ENCODE measurements at regions not wholly inside any gene's neighbourhood (a gene's known extent, or its start where the extent isn't known, plus 50 kb on each side); places are given as distances from the start of the nearest gene placed in this dataset.

GRCh38 chr20:58069796-58070663, 158.4 kb downstream of the ANKRD60 start:
- 92 to 93% methylated on average over 16 of the region's 16 CpGs for WGBS, 2 experiments
- H3K27me3 ChIP-seq (ENCODE audit: control insufficient read depth, insufficient read depth, low read length, poor library complexity, severe bottlenecking) = no peaks in the 10 kb centered on the region
- H3K36me3 ChIP-seq (ENCODE audit: control insufficient read depth, insufficient read depth, low read length) = no peaks in the 10 kb centered on the region
- H3K4me1 ChIP-seq (ENCODE audit: control insufficient read depth, insufficient read depth, low read length) = no peaks in the 10 kb centered on the region
- no peaks in the 10 kb centered on the region for H3K9me3 ChIP-seq (ENCODE audit: control insufficient read depth, low read length)
- H3K4me3 ChIP-seq (ENCODE audit: insufficient read depth, low read depth, low read length) = no peak overlapping the region
- H3K27ac ChIP-seq (ENCODE audit: insufficient read depth, low read depth, low read length, poor library complexity, severe bottlenecking) = no peak overlapping the region

GRCh38 chr20:58069207-58069606, 159.2 kb downstream of the ANKRD60 start:
- Histone ChIP-seq H3K4me1 (ENCODE audit: control insufficient read depth, insufficient read depth, low read length) (no peaks in the 10 kb centered on the region), H3K9me3 (ENCODE audit: control insufficient read depth, low read length) (no peaks in the 10 kb centered on the region), H3K4me3 (ENCODE audit: insufficient read depth, low read depth, low read length) (no peak overlapping the region), H3K36me3 (ENCODE audit: control insufficient read depth, insufficient read depth, low read length) (no peaks in the 10 kb centered on the region), H3K27ac (ENCODE audit: insufficient read depth, low read depth, low read length, poor library complexity, severe bottlenecking) (no peak overlapping the region), H3K27me3 (ENCODE audit: control insufficient read depth, insufficient read depth, low read length, poor library complexity, severe bottlenecking) (no peaks in the 10 kb centered on the region)
- WGBS, 2 experiments = 93 to 95% methylated on average over 12 of the region's 12 CpGs

GRCh38 chr20:58065508-58066361, 162.7 kb downstream of the ANKRD60 start:
- Histone ChIP-seq H3K27ac (ENCODE audit: insufficient read depth, low read depth, low read length, poor library complexity, severe bottlenecking) (no peak overlapping the region), H3K4me3 (ENCODE audit: insufficient read depth, low read depth, low read length) (no peak overlapping the region), H3K36me3 (ENCODE audit: control insufficient read depth, insufficient read depth, low read length) (no peaks in the 10 kb centered on the region), H3K9me3 (ENCODE audit: control insufficient read depth, low read length) (no peaks in the 10 kb centered on the region), H3K4me1 (ENCODE audit: control insufficient read depth, insufficient read depth, low read length) (no peaks in the 10 kb centered on the region), H3K27me3 (ENCODE audit: control insufficient read depth, insufficient read depth, low read length, poor library complexity, severe bottlenecking) (no peaks in the 10 kb centered on the region)
- 68 to 70% methylated on average over 6 of the region's 6 CpGs for WGBS, 2 experiments

- WGBS, 2 experiments = 91 to 94% methylated on average over 5 of the region's 5 CpGs
- H3K4me3 ChIP-seq (ENCODE audit: insufficient read depth, low read depth, low read length) = no peak overlapping the region
- no peaks in the 10 kb centered on the region for H3K4me1 ChIP-seq (ENCODE audit: control insufficient read depth, insufficient read depth, low read length)
Observed at GRCh38 chr20:58064411-58065010, 163.9 kb downstream of the ANKRD60 start.

GRCh38 chr20:58059260-58059544, 169.3 kb downstream of the ANKRD60 start:
- WGBS, 2 experiments = 93 to 97% methylated on average over 1 of the region's 1 CpG
- H3K9me3 ChIP-seq (ENCODE audit: control insufficient read depth, low read length) = no peaks in the 10 kb centered on the region
- no peak overlapping the region for H3K27ac ChIP-seq (ENCODE audit: insufficient read depth, low read depth, low read length, poor library complexity, severe bottlenecking)
- H3K36me3 ChIP-seq (ENCODE audit: control insufficient read depth, insufficient read depth, low read length) = no peaks in the 10 kb centered on the region
- no peaks in the 10 kb centered on the region for H3K27me3 ChIP-seq (ENCODE audit: control insufficient read depth, insufficient read depth, low read length, poor library complexity, severe bottlenecking)
- H3K4me1 ChIP-seq (ENCODE audit: control insufficient read depth, insufficient read depth, low read length) = no peaks in the 10 kb centered on the region
- H3K4me3 ChIP-seq (ENCODE audit: insufficient read depth, low read depth, low read length) = no peak overlapping the region

More at GRCh38 chr20:58064411-58065010, 163.9 kb downstream of the ANKRD60 start:
- Histone ChIP-seq H3K36me3 (ENCODE audit: control insufficient read depth, insufficient read depth, low read length) (no peaks in the 10 kb centered on the region), H3K27me3 (ENCODE audit: control insufficient read depth, insufficient read depth, low read length, poor library complexity, severe bottlenecking) (no peaks in the 10 kb centered on the region), H3K9me3 (ENCODE audit: control insufficient read depth, low read length) (no peaks in the 10 kb centered on the region), H3K27ac (ENCODE audit: insufficient read depth, low read depth, low read length, poor library complexity, severe bottlenecking) (no peak overlapping the region)

- no peaks in the 10 kb centered on the region for H3K4me1 ChIP-seq (ENCODE audit: control insufficient read depth, insufficient read depth, low read length)
- H3K4me3 ChIP-seq (ENCODE audit: insufficient read depth, low read depth, low read length) = no peak overlapping the region
- H3K27ac ChIP-seq (ENCODE audit: insufficient read depth, low read depth, low read length, poor library complexity, severe bottlenecking) = no peak overlapping the region
- H3K9me3 ChIP-seq (ENCODE audit: control insufficient read depth, low read length) = no peaks in the 10 kb centered on the region
- no peaks in the 10 kb centered on the region for H3K27me3 ChIP-seq (ENCODE audit: control insufficient read depth, insufficient read depth, low read length, poor library complexity, severe bottlenecking)
- WGBS, 2 experiments = 89 to 92% methylated on average over 8 of the region's 8 CpGs
- H3K36me3 ChIP-seq (ENCODE audit: control insufficient read depth, insufficient read depth, low read length) = no peaks in the 10 kb centered on the region
Observed at GRCh38 chr20:58058421-58059259, 169.8 kb downstream of the ANKRD60 start.

- Histone ChIP-seq H3K27ac (ENCODE audit: insufficient read depth, low read depth, low read length, poor library complexity, severe bottlenecking) (no peak overlapping the region), H3K9me3 (ENCODE audit: control insufficient read depth, low read length) (no peaks in the 10 kb centered on the region), H3K27me3 (ENCODE audit: control insufficient read depth, insufficient read depth, low read length, poor library complexity, severe bottlenecking) (no peaks in the 10 kb centered on the region), H3K4me3 (ENCODE audit: insufficient read depth, low read depth, low read length) (no peak overlapping the region), H3K36me3 (ENCODE audit: control insufficient read depth, insufficient read depth, low read length) (no peaks in the 10 kb centered on the region), H3K4me1 (ENCODE audit: control insufficient read depth, insufficient read depth, low read length) (no peaks in the 10 kb centered on the region)
- WGBS, 2 experiments = 88 to 93% methylated on average over 7 of the region's 7 CpGs
Observed at GRCh38 chr20:58056921-58057686, 171.3 kb downstream of the ANKRD60 start.

- Histone ChIP-seq H3K36me3 (ENCODE audit: control insufficient read depth, insufficient read depth, low read length) (no peaks in the 10 kb centered on the region), H3K27me3 (ENCODE audit: control insufficient read depth, insufficient read depth, low read length, poor library complexity, severe bottlenecking) (no peaks in the 10 kb centered on the region), H3K27ac (ENCODE audit: insufficient read depth, low read depth, low read length, poor library complexity, severe bottlenecking) (no peak overlapping the region), H3K4me3 (ENCODE audit: insufficient read depth, low read depth, low read length) (no peak overlapping the region), H3K4me1 (ENCODE audit: control insufficient read depth, insufficient read depth, low read length) (no peaks in the 10 kb centered on the region), H3K9me3 (ENCODE audit: control insufficient read depth, low read length) (no peaks in the 10 kb centered on the region)
- WGBS, 2 experiments = 93 to 95% methylated on average over 10 of the region's 10 CpGs
Observed at GRCh38 chr20:58056021-58056591, 172.3 kb downstream of the ANKRD60 start.

GRCh38 chr20:58054780-58055373, 173.6 kb downstream of the ANKRD60 start:
- H3K4me3 ChIP-seq (ENCODE audit: insufficient read depth, low read depth, low read length) = no peak overlapping the region
- no peak overlapping the region for H3K27ac ChIP-seq (ENCODE audit: insufficient read depth, low read depth, low read length, poor library complexity, severe bottlenecking)
- no peaks in the 10 kb centered on the region for H3K36me3 ChIP-seq (ENCODE audit: control insufficient read depth, insufficient read depth, low read length)
- H3K27me3 ChIP-seq (ENCODE audit: control insufficient read depth, insufficient read depth, low read length, poor library complexity, severe bottlenecking) = no peaks in the 10 kb centered on the region
- H3K9me3 ChIP-seq (ENCODE audit: control insufficient read depth, low read length) = no peaks in the 10 kb centered on the region
- WGBS, 2 experiments = 59% methylated on average over 11 of the region's 11 CpGs
- H3K4me1 ChIP-seq (ENCODE audit: control insufficient read depth, insufficient read depth, low read length) = no peaks in the 10 kb centered on the region

All from ectodermal cell (in vitro differentiated cells).